ENCODE measurements at regions not wholly inside any gene's neighbourhood (a gene's known extent, or its start where the extent isn't known, plus 50 kb on each side); places are given as distances from the start of the nearest gene placed in this dataset.

DNA sequence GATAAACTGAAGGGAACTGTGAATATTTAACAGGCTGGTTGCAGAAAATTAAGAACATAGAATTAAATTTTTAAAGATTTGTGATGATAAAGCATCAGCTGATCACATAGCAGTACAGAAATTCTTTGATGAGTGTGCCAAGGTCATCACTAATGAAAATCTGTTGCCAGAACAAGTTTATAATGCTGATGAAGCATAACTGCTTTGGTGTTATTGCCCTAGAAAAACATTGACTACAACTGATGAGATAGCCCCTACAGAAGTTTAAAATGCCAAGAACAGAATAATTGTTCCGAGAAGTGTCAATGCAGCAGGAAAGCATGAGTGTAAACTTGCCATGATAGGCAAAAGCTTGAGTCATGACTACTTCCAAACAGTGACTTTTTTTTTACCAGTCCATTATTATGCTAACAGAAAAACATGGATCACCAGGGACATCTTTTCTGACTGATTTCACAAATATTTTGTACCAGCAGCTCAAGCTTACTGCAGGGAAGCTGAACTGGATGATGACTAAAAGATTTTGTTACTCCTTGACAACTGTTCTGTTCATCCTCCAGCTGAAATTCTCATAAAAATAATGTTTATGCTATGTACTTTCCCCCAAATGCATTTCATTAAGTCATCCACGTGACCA lies 1136.6 kb downstream of the FAT4 start:
- H3K9ac ChIP-seq (ENCODE audit: insufficient read depth in 1 of 2, low read length in 2 of 2): no peak overlapping the region
- no peaks in the 10 kb centered on the region for H3K36me3 ChIP-seq (ENCODE audit: control insufficient read depth in 4 of 4, insufficient read depth in 4 of 4, low read length in 4 of 4)
- no peak for TF ChIP-seq CTCF (IDR thresholded peaks at IDR 0.05; ENCODE audit: control extremely low read depth, extremely low read depth)
- ATAC-seq (ENCODE audit: insufficient read depth, low FRiP score) (no peak), DNase-seq (no peak)
- WGBS, 2 donors: 76 to 83% methylated on average over 2 of the region's 2 CpGs
- H3K27ac ChIP-seq (ENCODE audit: low read depth in 1 of 2, low read length in 1 of 2): no peak overlapping the region
- H3K27me3 ChIP-seq (ENCODE audit: control insufficient read depth in 3 of 3, insufficient read depth in 3 of 3, low read length in 2 of 3): no peaks in the 10 kb centered on the region
- H3K9me3 ChIP-seq (ENCODE audit: control insufficient read depth in 4 of 4, insufficient read depth in 3 of 4, low read length in 3 of 4): peaks cover 0 to 3% (median 0%) of the 10 kb centered on the region in 4 donors
- peaks cover 0 to 4% (median 0%) of the 10 kb centered on the region in 5 donors for H3K4me1 ChIP-seq (ENCODE audit: control insufficient read depth in 5 of 5, insufficient read depth in 5 of 5, low read length in 5 of 5)
- no peak overlapping the region for H3K4me3 ChIP-seq

- ATAC-seq (ENCODE audit: insufficient read depth, low FRiP score): no peak
- Histone ChIP-seq H3K27ac (ENCODE audit: low read depth in 1 of 2, low read length in 1 of 2) (no peak overlapping the region), H3K4me1 (ENCODE audit: control insufficient read depth in 5 of 5, insufficient read depth in 5 of 5, low read length in 5 of 5) (no peaks in the 10 kb centered on the region), H3K9ac (ENCODE audit: insufficient read depth in 1 of 2, low read length in 2 of 2) (no peak overlapping the region), H3K9me3 (ENCODE audit: control insufficient read depth in 4 of 4, insufficient read depth in 3 of 4, low read length in 3 of 4) (peaks cover 0 to 3% (median 0%) of the 10 kb centered on the region in 4 donors), H3K4me3 (no peak overlapping the region), H3K27me3 (ENCODE audit: control insufficient read depth in 3 of 3, insufficient read depth in 3 of 3, low read length in 2 of 3) (no peaks in the 10 kb centered on the region), H3K36me3 (ENCODE audit: control insufficient read depth in 4 of 4, insufficient read depth in 4 of 4, low read length in 4 of 4) (no peaks in the 10 kb centered on the region)
- WGBS, 2 donors: 71 to 91% methylated on average over 4 of the region's 4 CpGs
- no peak for TF ChIP-seq CTCF (IDR thresholded peaks at IDR 0.05; ENCODE audit: control extremely low read depth, extremely low read depth)
- no peak for DNase-seq
Observed at GRCh38 chr4:126455865-126456264, 1141.1 kb downstream of the FAT4 start.

GRCh38 chr4:126458993-126459392 lies 1144.2 kb downstream of the FAT4 start:
- no peaks in the 10 kb centered on the region for H3K36me3 ChIP-seq (ENCODE audit: control insufficient read depth in 4 of 4, insufficient read depth in 4 of 4, low read length in 4 of 4)
- H3K4me1 ChIP-seq (ENCODE audit: control insufficient read depth in 5 of 5, insufficient read depth in 5 of 5, low read length in 5 of 5): no peaks in the 10 kb centered on the region
- TF ChIP-seq CTCF (IDR thresholded peaks at IDR 0.05; ENCODE audit: control extremely low read depth, extremely low read depth): no peak
- H3K27ac ChIP-seq (ENCODE audit: low read depth in 1 of 2, low read length in 1 of 2): no peak overlapping the region
- H3K9me3 ChIP-seq (ENCODE audit: control insufficient read depth in 4 of 4, insufficient read depth in 3 of 4, low read length in 3 of 4): peaks cover 0 to 3% (median 0%) of the 10 kb centered on the region in 4 donors
- no peaks in the 10 kb centered on the region for H3K27me3 ChIP-seq (ENCODE audit: control insufficient read depth in 3 of 3, insufficient read depth in 3 of 3, low read length in 2 of 3)
- no peak for ATAC-seq (ENCODE audit: insufficient read depth, low FRiP score)
- no peak overlapping the region for H3K4me3 ChIP-seq
- DNase-seq: no peak
- H3K9ac ChIP-seq (ENCODE audit: insufficient read depth in 1 of 2, low read length in 2 of 2): no peak overlapping the region
- whole genome bisulfite sequencing, 2 donors: 79 to 81% methylated on average over 1 of the region's 1 CpG

GRCh38 chr4:126465341-126465740 lies 1150.6 kb downstream of the FAT4 start:
- no peak for ATAC-seq (ENCODE audit: insufficient read depth, low FRiP score)
- Histone ChIP-seq H3K27me3 (ENCODE audit: control insufficient read depth in 3 of 3, insufficient read depth in 3 of 3, low read length in 2 of 3) (no peaks in the 10 kb centered on the region), H3K9me3 (ENCODE audit: control insufficient read depth in 4 of 4, insufficient read depth in 3 of 4, low read length in 3 of 4) (no peaks in the 10 kb centered on the region), H3K4me1 (ENCODE audit: control insufficient read depth in 5 of 5, insufficient read depth in 5 of 5, low read length in 5 of 5) (no peaks in the 10 kb centered on the region), H3K36me3 (ENCODE audit: control insufficient read depth in 4 of 4, insufficient read depth in 4 of 4, low read length in 4 of 4) (no peaks in the 10 kb centered on the region), H3K27ac (ENCODE audit: low read depth in 1 of 2, low read length in 1 of 2) (no peak overlapping the region), H3K4me3 (no peak overlapping the region), H3K9ac (ENCODE audit: insufficient read depth in 1 of 2, low read length in 2 of 2) (no peak overlapping the region)
- no peak for DNase-seq
- WGBS, 2 donors: 75 to 78% methylated on average over 1 of the region's 1 CpG
- no peak for TF ChIP-seq CTCF (IDR thresholded peaks at IDR 0.05; ENCODE audit: control extremely low read depth, extremely low read depth)

All from lung (tissue), 11 donors.